RWPE2 (cell line): ENCODE measurements at regions not wholly inside any gene's neighbourhood (a gene's known extent, or its start where the extent isn't known, plus 50 kb on each side); places are given as distances from the start of the nearest gene placed in this dataset.

Source experiments
- ATAC-seq: fragments of 200-7000 bp; cut with Tn5 transposase; 3 replicates; pipeline ENCODE4 v1.9.1; 2021; ENCODE audit warnings: low read depth
- DNase-seq: peaks from one replicate; pipeline ENCODE4 v3.0.0-alpha.2; 2020; ENCODE audit warnings: low spot score
- H3K27ac ChIP-seq: fragments of 450-650 bp; 2 replicates; pipeline ENCODE4 v1.5.1; 2017; ENCODE audit warnings: mild to moderate bottlenecking; ENCODE audit not compliant: poor library complexity, severe bottlenecking
- H3K27me3 ChIP-seq: fragments of 250-450 bp; sonication (Bioruptor Pico); 2 replicates; pipeline ENCODE4 v1.5.1; 2021; ENCODE audit warnings: mild to moderate bottlenecking, moderate library complexity; ENCODE audit not compliant: insufficient read depth, poor library complexity, severe bottlenecking
- H3K36me3 ChIP-seq: fragments of 250-450 bp; sonication (Bioruptor Pico); 2 replicates; pipeline ENCODE4 v1.5.1; 2020; ENCODE audit warnings: low read depth, mild to moderate bottlenecking, moderate library complexity
- H3K4me1 ChIP-seq: fragments of 250-450 bp; sonication (Bioruptor Pico); 2 replicates; pipeline ENCODE4 v1.5.1; 2021; ENCODE audit warnings: mild to moderate bottlenecking, moderate library complexity; ENCODE audit not compliant: insufficient read depth, poor library complexity, severe bottlenecking
- H3K4me3 ChIP-seq: fragments of 250-450 bp; sonication (Bioruptor Pico); 2 replicates; pipeline ENCODE4 v1.5.1; 2021; ENCODE audit warnings: mild to moderate bottlenecking, moderate library complexity; ENCODE audit not compliant: severe bottlenecking
- H3K9me3 ChIP-seq: fragments of 250-450 bp; sonication (Bioruptor Pico); 2 replicates; pipeline ENCODE4 v1.5.1; 2021; ENCODE audit warnings: mild to moderate bottlenecking, moderate library complexity; ENCODE audit not compliant: severe bottlenecking
- CTCF ChIP-seq: fragments of 450-650 bp; IDR thresholded peaks from one replicate; pipeline ENCODE4 v1.5.1; 2017; ENCODE audit warnings: mild to moderate bottlenecking, moderate library complexity; ENCODE audit not compliant: poor library complexity, severe bottlenecking

GRCh38 chr1:216826214-216826613 lies 103.0 kb upstream of the ESRRG start:
- H3K4me1 ChIP-seq = no peaks in the 10 kb centered on the region
- H3K27me3 ChIP-seq = no peaks in the 10 kb centered on the region
- H3K36me3 ChIP-seq = no peaks in the 10 kb centered on the region
- no peak for DNase-seq
- H3K27ac ChIP-seq = no peak overlapping the region
- no peak overlapping the region for H3K4me3 ChIP-seq
- TF ChIP-seq CTCF = no peak
- no peak for ATAC-seq
- no peaks in the 10 kb centered on the region for H3K9me3 ChIP-seq

GRCh38 chr1:216825557-216825956 lies 102.3 kb upstream of the ESRRG start:
- no peak overlapping the region for H3K4me3 ChIP-seq
- TF ChIP-seq CTCF = no peak
- no peaks in the 10 kb centered on the region for H3K4me1 ChIP-seq
- H3K36me3 ChIP-seq = no peaks in the 10 kb centered on the region
- H3K27me3 ChIP-seq = no peaks in the 10 kb centered on the region
- no peak for DNase-seq
- no peak for ATAC-seq
- no peak overlapping the region for H3K27ac ChIP-seq
- H3K9me3 ChIP-seq = no peaks in the 10 kb centered on the region

GRCh38 chr1:216824511-216824910 lies 101.3 kb upstream of the ESRRG start:
- Histone ChIP-seq H3K36me3 (no peaks in the 10 kb centered on the region), H3K4me3 (no peak overlapping the region), H3K9me3 (no peaks in the 10 kb centered on the region), H3K4me1 (no peaks in the 10 kb centered on the region), H3K27ac (no peak overlapping the region), H3K27me3 (no peaks in the 10 kb centered on the region)
- no peak for TF ChIP-seq CTCF
- DNase-seq (no peak), ATAC-seq (no peak)

GRCh38 chr1:216823731-216824130 lies 100.5 kb upstream of the ESRRG start:
- DNase-seq (no peak), ATAC-seq (no peak)
- no peaks in the 10 kb centered on the region for H3K27me3 ChIP-seq
- H3K4me1 ChIP-seq = no peaks in the 10 kb centered on the region
- no peaks in the 10 kb centered on the region for H3K36me3 ChIP-seq
- H3K9me3 ChIP-seq = no peaks in the 10 kb centered on the region
- no peak for TF ChIP-seq CTCF
- no peak overlapping the region for H3K27ac ChIP-seq
- H3K4me3 ChIP-seq = no peak overlapping the region

GRCh38 chr1:216822480-216822879 lies 99.3 kb upstream of the ESRRG start:
- Histone ChIP-seq H3K9me3 (no peaks in the 10 kb centered on the region), H3K27ac (no peak overlapping the region), H3K27me3 (no peaks in the 10 kb centered on the region), H3K36me3 (no peaks in the 10 kb centered on the region), H3K4me3 (no peak overlapping the region), H3K4me1 (no peaks in the 10 kb centered on the region)
- no peak for TF ChIP-seq CTCF
- DNase-seq (no peak), ATAC-seq (no peak)
